ENCODE measurements at regions not wholly inside any gene's neighbourhood (a gene's known extent, or its start where the extent isn't known, plus 50 kb on each side); places are given as distances from the start of the nearest gene placed in this dataset.

DNA sequence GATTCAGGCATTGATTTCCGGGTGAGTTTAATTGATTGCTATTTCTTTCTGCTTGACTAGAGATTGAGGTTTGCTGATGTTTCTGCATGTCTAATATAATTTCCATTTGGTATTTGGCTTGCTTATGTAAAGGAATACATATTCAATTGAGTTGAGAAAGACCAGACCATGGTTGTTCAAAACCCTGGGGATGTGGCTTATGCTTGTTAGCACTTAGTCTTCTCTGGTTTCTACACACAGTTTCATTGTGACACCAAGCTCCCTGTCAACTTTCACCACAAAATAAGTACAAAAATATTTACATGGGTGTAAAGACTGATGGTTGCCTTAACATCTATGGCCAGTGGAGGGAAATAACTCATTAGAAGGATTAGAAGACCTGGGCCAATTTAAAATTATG is 209.6 kb downstream of the CDH26 start:
- intact Hi-C loops (cut with DNase I; ENCODE audit: low total_unique reads): no loop called here
- Histone ChIP-seq H3K27ac (no peak overlapping the region), H3K27me3 (no peaks in the 10 kb centered on the region), H3K36me3 (no peaks in the 10 kb centered on the region), H3K4me1 (no peaks in the 10 kb centered on the region), H3K4me3 (no peak overlapping the region), H3K9me3 (peaks cover 0 to 12% (median 0%) of the 10 kb centered on the region in 4 donors)
- peak in 1 of 2 donors; percentile 3 for DNase-seq
- 77 to 88% (median 84%) methylated on average over 1 of the region's 1 CpG for WGBS, 5 donors
- TF ChIP-seq EP300 (IDR thresholded peaks at IDR 0.05) (no peak), POLR2AphosphoS5 (IDR thresholded peaks at IDR 0.05) (no peak), POLR2A (IDR thresholded peaks at IDR 0.05) (no peak), CTCF (IDR thresholded peaks at IDR 0.05) (no peak)

GRCh38 chr20:60168963-60169362 is 210.7 kb downstream of the CDH26 start:
- Histone ChIP-seq H3K9me3 (peaks cover 0 to 12% (median 0%) of the 10 kb centered on the region in 4 donors), H3K27ac (no peak overlapping the region), H3K4me1 (no peaks in the 10 kb centered on the region), H3K4me3 (no peak overlapping the region), H3K27me3 (no peaks in the 10 kb centered on the region), H3K36me3 (no peaks in the 10 kb centered on the region)
- intact Hi-C loops (cut with DNase I; ENCODE audit: low total_unique reads): no loop called here
- WGBS, 5 donors: 67 to 81% (median 74%) methylated on average over 1 of the region's 1 CpG
- DNase-seq: no peak
- TF ChIP-seq POLR2A (IDR thresholded peaks at IDR 0.05) (no peak), EP300 (IDR thresholded peaks at IDR 0.05) (no peak), CTCF (IDR thresholded peaks at IDR 0.05) (no peak), POLR2AphosphoS5 (IDR thresholded peaks at IDR 0.05) (no peak)

DNA sequence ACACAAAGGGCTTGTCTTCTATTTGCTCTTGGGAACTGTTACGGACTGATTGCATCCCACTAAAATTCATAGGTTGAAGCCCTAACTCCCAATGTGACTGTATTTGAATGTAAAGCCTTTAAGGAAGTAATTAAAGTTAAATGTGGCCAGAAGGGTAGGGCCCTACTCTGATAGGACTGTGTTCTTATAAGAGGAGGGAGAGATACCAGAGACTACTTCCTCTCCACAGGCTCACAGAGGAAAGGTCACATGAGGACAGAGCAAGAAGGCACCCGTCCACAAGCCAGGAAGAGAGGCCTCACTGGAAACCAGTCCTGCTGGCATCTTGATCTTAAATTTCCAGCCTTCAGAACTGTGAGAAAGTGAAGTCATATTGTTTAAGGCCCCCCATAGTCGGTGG is 211.9 kb downstream of the CDH26 start:
- Histone ChIP-seq H3K27me3 (no peaks in the 10 kb centered on the region), H3K36me3 (no peaks in the 10 kb centered on the region), H3K4me3 (no peak overlapping the region), H3K4me1 (no peaks in the 10 kb centered on the region), H3K9me3 (peaks cover 0 to 13% (median 2%) of the 10 kb centered on the region in 4 donors), H3K27ac (no peak overlapping the region)
- WGBS, 5 donors: 51 to 67% (median 63%) methylated on average over 3 of the region's 3 CpGs
- intact Hi-C loops (cut with DNase I; ENCODE audit: low total_unique reads): no loop called here
- no peak for TF ChIP-seq POLR2AphosphoS5 (IDR thresholded peaks at IDR 0.05)
- no peak for TF ChIP-seq POLR2A (IDR thresholded peaks at IDR 0.05)
- no peak for TF ChIP-seq EP300 (IDR thresholded peaks at IDR 0.05)
- no peak for TF ChIP-seq CTCF (IDR thresholded peaks at IDR 0.05)
- no peak for DNase-seq

GRCh38 chr20:60171313-60171712 is 213.1 kb downstream of the CDH26 start:
- no peaks in the 10 kb centered on the region for H3K36me3 ChIP-seq
- no peaks in the 10 kb centered on the region for H3K4me1 ChIP-seq
- no peak overlapping the region for H3K27ac ChIP-seq
- DNase-seq: no peak
- H3K9me3 ChIP-seq: peaks cover 0 to 18% (median 4%) of the 10 kb centered on the region in 4 donors
- TF ChIP-seq POLR2A (IDR thresholded peaks at IDR 0.05) (no peak), POLR2AphosphoS5 (IDR thresholded peaks at IDR 0.05) (no peak), EP300 (IDR thresholded peaks at IDR 0.05) (no peak), CTCF (IDR thresholded peaks at IDR 0.05) (no peak)
- H3K27me3 ChIP-seq: no peaks in the 10 kb centered on the region
- no peak overlapping the region for H3K4me3 ChIP-seq
- intact Hi-C loops (cut with DNase I; ENCODE audit: low total_unique reads): no loop called here

Measured in stomach (tissue), 8 donors.